SK-N-MC (cell line): ENCODE measurements at regions not wholly inside any gene's neighbourhood (a gene's known extent, or its start where the extent isn't known, plus 50 kb on each side); places are given as distances from the start of the nearest gene placed in this dataset.

Experiments used
- EZH2 ChIP-seq: fragments of 200-600 bp; sonication (generic); IDR thresholded peaks from one replicate; pipeline ENCODE4 v1.6.1; 2017; ENCODE audit warnings: antibody characterized with exemption
- POLR2AphosphoS5 ChIP-seq: IDR thresholded peaks from 2 replicates; pipeline ENCODE4 v1.6.1; 2012; ENCODE audit warnings: mild to moderate bottlenecking, low read depth, low read length, borderline replicate concordance

DNA sequence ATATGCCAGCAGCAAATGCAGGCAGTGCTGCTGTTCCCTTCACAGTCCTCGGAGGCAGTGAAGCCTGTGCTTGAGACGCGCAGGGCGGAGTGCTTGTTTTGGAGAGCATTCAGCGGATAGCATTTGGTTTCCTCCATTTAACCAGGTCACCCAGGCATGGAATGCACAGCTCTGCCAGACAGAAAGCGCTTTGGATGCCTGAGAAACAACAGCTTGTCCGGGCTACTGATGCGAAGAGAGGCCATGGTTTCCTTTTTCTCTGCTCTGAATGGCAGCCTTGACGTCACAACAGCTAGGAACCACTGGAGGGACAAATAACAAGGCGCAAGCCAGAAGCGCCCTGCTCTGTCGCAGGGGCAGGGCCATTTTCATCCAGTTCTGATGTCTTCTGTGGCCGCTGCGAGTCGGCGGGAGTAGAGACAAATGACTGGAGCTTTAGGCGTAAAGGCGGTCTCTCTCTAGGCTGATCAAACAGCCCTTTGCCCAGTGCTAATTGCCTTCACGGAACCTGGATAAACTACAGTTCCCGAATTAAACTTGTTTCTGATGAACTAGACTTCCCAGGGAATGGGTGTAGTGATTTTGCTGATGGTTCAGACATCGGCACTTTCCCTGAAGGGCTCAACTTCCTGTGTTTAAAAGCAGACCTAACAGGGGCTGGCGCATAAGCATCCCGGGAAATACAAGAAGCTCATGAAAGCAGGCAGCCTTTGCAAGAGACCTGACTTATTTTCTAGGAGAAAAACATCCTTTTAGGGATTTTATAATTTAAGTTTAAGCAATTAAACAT is 187.6 kb upstream of the KLF14 start:
- TF ChIP-seq POLR2AphosphoS5 = no peak
- no peak for TF ChIP-seq EZH2
